ENCODE measurements at regions not wholly inside any gene's neighbourhood (a gene's known extent, or its start where the extent isn't known, plus 50 kb on each side); places are given as distances from the start of the nearest gene placed in this dataset.
"Not testable (repeated sequence)": the region's sequence is repeated elsewhere in the genome, so short reads cannot be mapped to it uniquely, and the experiment has no call there.

- not testable (repeated sequence) for TF ChIP-seq SUZ12 (IDR thresholded peaks at IDR 0.05; ENCODE audit: extremely low read depth, insufficient read depth, insufficient read length); YY1 (IDR thresholded peaks at IDR 0.05; ENCODE audit: insufficient read depth, insufficient read length)
Measured at GRCh38 chr2:89092911-89093310, 401.4 kb downstream of the RPIA start.

Data from NT2/D1 (cell line).